KMS-11 (cell line): ENCODE measurements at regions not wholly inside any gene's neighbourhood (a gene's known extent, or its start where the extent isn't known, plus 50 kb on each side); places are given as distances from the start of the nearest gene placed in this dataset.
"Not testable (repeated sequence)": the region's sequence is repeated elsewhere in the genome, so short reads cannot be mapped to it uniquely, and the experiment has no call there.

Experiments used
- H2AFZ ChIP-seq: fragments of 200-600 bp; sonication (generic); 2 replicates; pipeline ENCODE4 v1.6.1; 2016; ENCODE audit warnings: antibody characterized with exemption, mixed run types, low read depth
- H3K27ac ChIP-seq: fragments of 200-600 bp; sonication (generic); 2 replicates; pipeline ENCODE4 v1.6.1; 2016; ENCODE audit warnings: mild to moderate bottlenecking, mixed run types
- H3K27me3 ChIP-seq: fragments of 200-600 bp; sonication (generic); 2 replicates; pipeline ENCODE4 v1.6.1; 2017; ENCODE audit warnings: mild to moderate bottlenecking, low read depth, mixed run types, moderate library complexity; ENCODE audit not compliant: insufficient read depth
- H3K36me3 ChIP-seq: fragments of 200-600 bp; sonication (generic); 2 replicates; pipeline ENCODE4 v1.6.1; 2017; ENCODE audit warnings: mild to moderate bottlenecking, mixed run types; ENCODE audit not compliant: insufficient read depth
- H3K4me1 ChIP-seq: fragments of 200-600 bp; sonication (generic); 2 replicates; pipeline ENCODE4 v1.6.1; 2016; ENCODE audit warnings: mild to moderate bottlenecking, low read depth, mixed run types; ENCODE audit not compliant: poor library complexity, severe bottlenecking
- H3K4me2 ChIP-seq: fragments of 200-600 bp; sonication (generic); 2 replicates; pipeline ENCODE4 v1.7.0; 2016; ENCODE audit warnings: mild to moderate bottlenecking, mixed run types
- H3K4me3 ChIP-seq: fragments of 200-600 bp; sonication (generic); IDR thresholded peaks from 2 replicates; pipeline ENCODE4 v1.6.1; 2017; ENCODE audit warnings: low read depth, low read length, mixed read lengths; ENCODE audit not compliant: insufficient read depth
- H3K79me2 ChIP-seq: fragments of 200-600 bp; sonication (generic); 2 replicates; pipeline ENCODE4 v1.6.1; 2016; ENCODE audit warnings: low read depth, mixed run types; ENCODE audit not compliant: insufficient read depth
- H3K9ac ChIP-seq: fragments of 200-600 bp; sonication (generic); 2 replicates; pipeline ENCODE4 v1.6.1; 2016; ENCODE audit warnings: mild to moderate bottlenecking, mixed run types
- H4K20me1 ChIP-seq: fragments of 200-600 bp; sonication (generic); 2 replicates; pipeline ENCODE4 v1.6.1; 2016; ENCODE audit warnings: mild to moderate bottlenecking, mixed run types; ENCODE audit not compliant: insufficient read depth
- CTCF ChIP-seq: fragments of 200-600 bp; sonication (generic); conservative IDR thresholded peaks from 2 replicates; pipeline ENCODE4 v1.6.1; 2017; ENCODE audit warnings: low read depth, mild to moderate bottlenecking, antibody characterized with exemption, low read length, moderate library complexity, mixed read lengths

GRCh38 chr5:89816038-89816437 lies 593.5 kb downstream of the CETN3 start:
- Histone ChIP-seq H3K79me2 (no peaks in the 10 kb centered on the region), H2AFZ (no peak overlapping the region), H3K4me2 (no peak overlapping the region), H3K4me1 (no peaks in the 10 kb centered on the region), H3K9ac (no peak overlapping the region), H3K4me3 (no peak overlapping the region), H3K27ac (no peak overlapping the region), H3K36me3 (no peaks in the 10 kb centered on the region), H4K20me1 (no peaks in the 10 kb centered on the region), H3K27me3 (no peaks in the 10 kb centered on the region)
- TF ChIP-seq CTCF: no peak

GRCh38 chr5:89800735-89801134 lies 608.8 kb downstream of the CETN3 start:
- H3K4me2 ChIP-seq, H3K4me1 ChIP-seq, H3K27me3 ChIP-seq, H3K27ac ChIP-seq, H4K20me1 ChIP-seq, H3K79me2 ChIP-seq, H3K9ac ChIP-seq, H2AFZ ChIP-seq, H3K36me3 ChIP-seq, H3K4me3 ChIP-seq: not testable (repeated sequence)

- H3K9ac ChIP-seq, H2AFZ ChIP-seq, H3K4me1 ChIP-seq, H3K27ac ChIP-seq, H3K27me3 ChIP-seq, H3K36me3 ChIP-seq, H3K79me2 ChIP-seq, H3K4me3 ChIP-seq, H3K4me2 ChIP-seq, H4K20me1 ChIP-seq: not testable (repeated sequence)
Measured at GRCh38 chr5:89794504-89794903, 615.1 kb downstream of the CETN3 start.

GRCh38 chr5:89779734-89780133 lies 629.8 kb downstream of the CETN3 start:
- H3K9ac ChIP-seq, H3K27me3 ChIP-seq, H3K4me3 ChIP-seq, H3K4me1 ChIP-seq, H4K20me1 ChIP-seq, H3K27ac ChIP-seq, H3K36me3 ChIP-seq, H3K4me2 ChIP-seq, H3K79me2 ChIP-seq, H2AFZ ChIP-seq: not testable (repeated sequence)

GRCh38 chr5:89777758-89778157 lies 631.8 kb downstream of the CETN3 start:
- Histone ChIP-seq H3K9ac (no peak overlapping the region), H3K4me3 (no peak overlapping the region), H3K36me3 (no peaks in the 10 kb centered on the region), H3K79me2 (no peaks in the 10 kb centered on the region), H3K4me1 (no peaks in the 10 kb centered on the region), H2AFZ (no peak overlapping the region), H4K20me1 (no peaks in the 10 kb centered on the region), H3K27ac (no peak overlapping the region), H3K4me2 (no peak overlapping the region), H3K27me3 (no peaks in the 10 kb centered on the region)
- TF ChIP-seq CTCF: no peak

GRCh38 chr5:89769975-89770374 lies 639.6 kb downstream of the CETN3 start:
- no peak overlapping the region for H3K4me2 ChIP-seq
- H3K4me3 ChIP-seq: no peak overlapping the region
- no peak overlapping the region for H3K9ac ChIP-seq
- no peaks in the 10 kb centered on the region for H3K36me3 ChIP-seq
- H3K4me1 ChIP-seq: no peaks in the 10 kb centered on the region
- no peak for TF ChIP-seq CTCF
- no peak overlapping the region for H2AFZ ChIP-seq
- no peak overlapping the region for H3K27ac ChIP-seq
- H3K27me3 ChIP-seq: no peaks in the 10 kb centered on the region
- H4K20me1 ChIP-seq: no peaks in the 10 kb centered on the region
- no peaks in the 10 kb centered on the region for H3K79me2 ChIP-seq
